ENCODE measurements at regions not wholly inside any gene's neighbourhood (a gene's known extent, or its start where the extent isn't known, plus 50 kb on each side); places are given as distances from the start of the nearest gene placed in this dataset.

DNA sequence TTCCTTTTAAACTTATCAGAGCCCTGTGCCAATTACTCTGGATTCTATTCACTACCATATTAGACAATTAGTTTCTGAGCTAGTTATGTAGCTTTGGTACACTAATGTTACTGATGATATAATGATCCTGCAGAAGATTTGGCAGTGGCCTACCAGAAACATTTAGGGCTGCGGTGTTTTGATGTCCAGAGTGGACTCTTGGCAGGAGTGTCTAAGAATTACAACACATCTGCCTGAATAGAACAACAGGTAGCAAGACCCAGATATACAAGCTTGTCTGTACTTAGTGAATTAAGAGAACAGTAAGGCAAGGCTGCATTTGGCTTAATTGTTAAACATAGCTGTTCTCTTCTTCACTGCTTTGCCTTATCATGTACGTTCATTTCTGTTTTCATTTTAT is 691.6 kb upstream of the FBXO33 start:
- TF ChIP-seq, protein P1, sequence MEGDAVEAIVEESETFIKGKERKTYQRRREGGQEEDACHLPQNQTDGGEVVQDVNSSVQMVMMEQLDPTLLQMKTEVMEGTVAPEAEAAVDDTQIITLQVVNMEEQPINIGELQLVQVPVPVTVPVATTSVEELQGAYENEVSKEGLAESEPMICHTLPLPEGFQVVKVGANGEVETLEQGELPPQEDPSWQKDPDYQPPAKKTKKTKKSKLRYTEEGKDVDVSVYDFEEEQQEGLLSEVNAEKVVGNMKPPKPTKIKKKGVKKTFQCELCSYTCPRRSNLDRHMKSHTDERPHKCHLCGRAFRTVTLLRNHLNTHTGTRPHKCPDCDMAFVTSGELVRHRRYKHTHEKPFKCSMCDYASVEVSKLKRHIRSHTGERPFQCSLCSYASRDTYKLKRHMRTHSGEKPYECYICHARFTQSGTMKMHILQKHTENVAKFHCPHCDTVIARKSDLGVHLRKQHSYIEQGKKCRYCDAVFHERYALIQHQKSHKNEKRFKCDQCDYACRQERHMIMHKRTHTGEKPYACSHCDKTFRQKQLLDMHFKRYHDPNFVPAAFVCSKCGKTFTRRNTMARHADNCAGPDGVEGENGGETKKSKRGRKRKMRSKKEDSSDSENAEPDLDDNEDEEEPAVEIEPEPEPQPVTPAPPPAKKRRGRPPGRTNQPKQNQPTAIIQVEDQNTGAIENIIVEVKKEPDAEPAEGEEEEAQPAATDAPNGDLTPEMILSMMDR (conservative IDR thresholded peaks at IDR 0.05; ENCODE audit: low read depth, low read length): no peak
- TF ChIP-seq EZH2 (IDR thresholded peaks at IDR 0.05; ENCODE audit: low read length, unreplicated experiment): no peak
